HG03354 (cell line): ENCODE measurements at regions not wholly inside any gene's neighbourhood (a gene's known extent, or its start where the extent isn't known, plus 50 kb on each side); places are given as distances from the start of the nearest gene placed in this dataset.

ENCODE experiments used
- ATAC-seq: cut with Tn5 transposase; IDR thresholded peaks from one replicate; pipeline ENCODE4 v1.9.1; 2021; ENCODE audit warnings: mild to moderate bottlenecking; ENCODE audit not compliant: unreplicated experiment, poor library complexity, severe bottlenecking

GRCh38 chr10:8874268-8874667, 819.8 kb downstream of the GATA3 start:
- ATAC-seq, result no peak

GRCh38 chr10:8874972-8875371, 820.5 kb downstream of the GATA3 start:
- no peak for ATAC-seq

GRCh38 chr10:8876171-8876570, 821.7 kb downstream of the GATA3 start:
- ATAC-seq, result no peak

GRCh38 chr10:8889538-8889937, 835.0 kb downstream of the GATA3 start:
- ATAC-seq, result no peak

- ATAC-seq, result no peak
Measured at GRCh38 chr10:8893102-8893501, 838.6 kb downstream of the GATA3 start.

- ATAC-seq, result no peak
Measured at GRCh38 chr10:8894148-8894547, 839.7 kb downstream of the GATA3 start.

- no peak for ATAC-seq
Measured at GRCh38 chr10:8897769-8898168, 843.3 kb downstream of the GATA3 start.

GRCh38 chr10:8898745-8899330, 844.4 kb downstream of the GATA3 start:
- no peak for ATAC-seq

GRCh38 chr10:8902926-8903325, 848.4 kb downstream of the GATA3 start:
- ATAC-seq, result no peak

- ATAC-seq, result no peak
Measured at GRCh38 chr10:8908013-8908412, 853.5 kb downstream of the GATA3 start.

GRCh38 chr10:8910314-8910713, 855.8 kb downstream of the GATA3 start:
- ATAC-seq, result no peak

- no peak for ATAC-seq
Measured at GRCh38 chr10:8911032-8911431, 856.5 kb downstream of the GATA3 start.

- ATAC-seq, result no peak
Measured at GRCh38 chr10:8912108-8912507, 857.6 kb downstream of the GATA3 start.

GRCh38 chr10:8913720-8914119, 859.2 kb downstream of the GATA3 start:
- ATAC-seq, result no peak

GRCh38 chr10:8919280-8919679, 864.8 kb downstream of the GATA3 start:
- ATAC-seq, result no peak

GRCh38 chr10:8921568-8921967, 867.1 kb downstream of the GATA3 start:
- ATAC-seq, result no peak

- ATAC-seq, result no peak
Measured at GRCh38 chr10:8923096-8923495, 868.6 kb downstream of the GATA3 start.

GRCh38 chr10:8927705-8928104, 873.2 kb downstream of the GATA3 start:
- ATAC-seq, result no peak

GRCh38 chr10:8946451-8946850, 892.0 kb downstream of the GATA3 start:
- no peak for ATAC-seq

- ATAC-seq, result no peak
Measured at GRCh38 chr10:8950978-8951377, 896.5 kb downstream of the GATA3 start.

- ATAC-seq, result no peak
Measured at GRCh38 chr10:8951440-8952089, 897.1 kb downstream of the GATA3 start.

GRCh38 chr10:8956400-8956799, 901.9 kb downstream of the GATA3 start:
- ATAC-seq, result no peak
